CD4-positive, alpha-beta T cell treated with Interleukin-17A for 1 hour (primary cell): ENCODE measurements at regions not wholly inside any gene's neighbourhood (a gene's known extent, or its start where the extent isn't known, plus 50 kb on each side); places are given as distances from the start of the nearest gene placed in this dataset.
"Not testable (repeated sequence)": the region's sequence is repeated elsewhere in the genome, so short reads cannot be mapped to it uniquely, and the experiment has no call there.

Experiments used
- DNase-seq: peaks from one replicate; pipeline ENCODE4 v3.0.0-alpha.2; 2020

DNA sequence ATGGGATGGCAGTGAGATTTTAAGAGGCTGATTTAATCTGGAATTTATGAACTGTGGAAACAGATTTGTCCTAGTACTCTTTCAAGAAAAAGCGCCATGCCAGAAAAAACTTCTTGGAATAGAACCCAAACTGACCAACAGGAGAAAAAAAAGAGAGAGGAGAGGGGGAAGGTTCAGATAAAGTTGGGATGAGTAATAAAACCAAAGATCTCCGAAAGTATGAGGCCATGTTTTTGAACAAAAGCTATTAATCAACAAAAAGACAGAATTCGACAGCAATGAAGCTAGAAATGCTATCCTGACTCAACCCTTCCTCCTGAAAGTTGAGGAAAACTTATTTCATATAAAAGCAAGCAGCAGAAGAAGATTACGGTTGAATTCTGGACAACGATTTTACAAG, 135.5 kb downstream of the CEMIP2 start:
- DNase-seq = no peak

- no peak for DNase-seq
Observed at GRCh38 chr9:71630377-71630995, 137.8 kb downstream of the CEMIP2 start.

DNA sequence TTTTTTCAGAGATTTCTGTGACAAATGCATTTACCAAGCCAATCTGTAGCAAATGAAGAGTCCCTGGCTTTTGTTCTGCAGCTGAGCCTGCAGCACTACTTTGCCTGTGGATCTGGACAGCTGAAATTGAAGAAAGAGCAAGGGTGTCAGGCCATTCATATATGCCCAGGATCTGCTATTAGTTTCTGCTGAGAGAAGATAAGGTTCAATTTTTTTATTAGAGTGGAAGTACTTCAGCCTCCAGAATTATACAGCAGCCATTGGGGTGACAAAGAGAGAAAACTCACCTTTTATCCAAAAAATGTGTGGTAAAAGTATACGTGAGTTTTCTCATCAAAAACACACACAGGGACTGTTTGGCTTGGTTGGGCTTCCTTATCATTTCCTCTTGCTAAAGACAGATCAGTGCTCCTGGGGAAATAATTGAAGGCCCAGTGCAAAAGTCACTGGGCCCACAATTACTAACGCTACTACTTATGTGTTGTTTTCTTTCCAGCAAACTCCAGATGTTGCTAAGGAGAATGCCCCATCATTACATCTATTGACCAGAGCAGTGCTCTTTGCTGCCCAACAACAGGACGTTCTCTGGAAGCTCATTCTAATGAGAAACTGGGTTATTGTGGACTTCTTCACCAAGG, 138.6 kb downstream of the CEMIP2 start:
- no peak for DNase-seq

DNA sequence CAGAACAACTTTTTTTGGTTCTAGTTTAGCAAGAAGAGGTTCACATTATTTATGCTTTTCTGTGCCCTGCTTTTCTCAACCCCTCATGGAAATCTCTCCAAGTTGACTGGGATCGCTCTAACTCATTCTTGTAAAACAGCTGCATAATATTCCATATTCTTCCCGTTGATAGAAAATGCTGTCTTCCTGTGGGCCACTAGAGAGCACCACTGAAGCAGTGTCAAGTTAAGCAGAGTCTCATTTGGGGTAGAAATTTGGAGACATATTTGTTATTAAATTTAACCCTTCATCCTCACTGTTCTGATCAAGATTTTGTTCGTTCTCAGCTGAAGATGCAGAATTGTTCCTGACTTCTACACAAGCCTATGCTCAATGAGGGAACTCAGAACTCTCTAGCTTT, 140.1 kb downstream of the CEMIP2 start:
- DNase-seq = peak; percentile 45

- no peak for DNase-seq
Observed at GRCh38 chr9:71627537-71627936, 140.8 kb downstream of the CEMIP2 start.

GRCh38 chr9:71626395-71626794, 141.9 kb downstream of the CEMIP2 start:
- no peak for DNase-seq

- DNase-seq = no peak
Observed at GRCh38 chr9:71624728-71625127, 143.6 kb downstream of the CEMIP2 start.

DNA sequence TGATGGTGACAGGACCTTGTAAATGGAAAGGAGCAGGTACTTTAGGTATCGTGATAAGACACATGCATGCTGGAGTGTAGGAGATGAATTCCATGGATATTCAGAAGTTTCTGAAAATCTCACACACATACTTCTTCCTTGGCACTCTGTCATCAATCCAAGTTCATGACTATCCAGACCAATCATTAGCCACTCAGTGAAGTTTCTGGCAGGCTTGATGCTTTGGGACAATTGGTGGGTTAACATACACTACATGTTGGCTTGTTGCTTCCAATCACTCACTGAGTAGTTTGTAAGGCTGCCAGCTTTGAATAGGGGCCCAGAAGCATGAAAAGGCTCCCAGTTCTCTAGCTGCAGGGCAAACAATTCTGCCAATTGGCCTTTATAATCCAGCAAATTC, 147.6 kb downstream of the CEMIP2 start:
- no peak for DNase-seq

DNA sequence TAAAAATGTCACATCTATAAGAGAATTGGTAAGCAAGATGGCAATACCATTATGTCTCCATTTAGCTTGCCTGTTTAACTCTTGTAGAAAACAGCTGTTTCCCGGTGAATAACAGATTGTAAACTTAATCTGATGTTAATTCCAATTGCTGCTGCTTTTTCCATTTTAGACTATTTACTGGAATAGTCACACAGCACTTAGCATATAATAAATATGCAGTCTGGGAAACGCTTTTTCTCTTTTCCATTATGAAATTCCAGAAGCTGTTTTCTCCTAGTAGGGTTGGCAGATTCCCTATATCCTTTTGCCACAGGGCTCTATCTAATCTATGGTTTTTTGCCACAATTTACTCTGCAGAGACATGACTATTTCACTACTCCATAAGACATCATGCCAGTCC, 148.0 kb downstream of the CEMIP2 start:
- DNase-seq = no peak

GRCh38 chr9:71619926-71620325, 148.4 kb downstream of the CEMIP2 start:
- no peak for DNase-seq

DNA sequence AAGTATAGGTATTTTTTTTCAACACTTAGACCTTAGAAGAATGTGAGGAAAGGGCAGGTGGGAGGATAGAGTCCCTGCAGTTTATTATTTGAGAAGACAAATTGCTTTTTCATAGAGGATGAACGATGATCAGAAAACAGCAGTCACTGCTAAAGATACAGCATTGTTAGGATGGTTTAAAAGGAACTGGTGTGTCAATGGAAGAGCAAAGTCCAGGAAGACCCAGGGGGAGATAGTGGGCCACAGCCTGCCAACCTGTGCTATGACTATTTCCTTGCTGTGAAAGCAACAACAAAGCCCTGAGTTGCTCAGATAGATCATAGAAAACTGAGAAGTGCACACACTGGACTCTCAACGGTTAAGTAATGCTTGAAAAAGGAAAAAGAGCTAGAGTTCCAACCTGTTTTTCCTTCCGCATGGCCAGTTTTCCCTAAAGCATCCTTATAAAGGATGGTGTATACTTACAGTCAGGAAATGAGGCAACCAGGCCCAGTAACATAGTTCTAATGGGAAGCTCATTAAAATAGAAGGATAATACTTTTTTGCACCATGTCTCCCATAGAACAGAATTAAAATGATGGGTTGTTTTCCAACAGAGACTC, 153.8 kb downstream of the CEMIP2 start:
- no peak for DNase-seq

DNA sequence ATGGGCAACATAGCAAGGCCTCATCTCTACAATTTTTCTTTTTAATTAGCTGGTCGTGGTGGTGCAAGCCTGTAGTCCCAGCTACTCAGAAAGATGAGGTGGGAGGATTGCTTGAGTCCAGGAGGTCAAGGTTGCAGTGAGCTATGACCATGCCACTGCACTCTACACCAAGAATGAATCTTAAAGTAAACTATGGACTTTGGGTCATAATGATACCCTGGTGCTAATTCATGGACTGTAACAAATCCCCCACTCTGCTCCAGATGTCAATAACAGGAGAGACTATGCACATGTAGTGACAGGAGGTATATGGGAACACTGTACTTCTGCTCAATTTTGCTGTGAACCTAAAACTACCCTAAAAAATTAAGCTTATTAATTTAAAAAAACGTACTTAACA, 155.4 kb downstream of the CEMIP2 start:
- DNase-seq = no peak

DNA sequence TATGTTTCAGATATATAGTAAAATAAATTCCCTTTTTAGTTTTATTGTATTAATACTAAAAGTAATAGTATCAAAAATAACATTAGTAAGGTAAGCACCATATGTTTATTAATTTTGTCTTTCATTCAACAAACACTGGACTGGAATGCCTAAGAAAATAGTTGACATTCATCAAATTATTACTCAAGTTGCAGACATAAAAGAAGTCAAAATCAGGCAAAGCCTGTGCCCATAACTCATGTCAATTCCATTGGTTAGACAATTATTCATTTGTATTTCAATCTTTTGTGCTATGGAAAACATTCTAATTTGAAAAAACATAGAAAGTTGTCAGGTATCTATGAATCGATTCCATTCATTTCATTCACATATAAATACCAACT, 158.9 kb downstream of the CEMIP2 start:
- no peak for DNase-seq

- DNase-seq = no peak
Observed at GRCh38 chr9:71608825-71609447, 159.4 kb downstream of the CEMIP2 start.

GRCh38 chr9:71608021-71608420, 160.3 kb downstream of the CEMIP2 start:
- no peak for DNase-seq

DNA sequence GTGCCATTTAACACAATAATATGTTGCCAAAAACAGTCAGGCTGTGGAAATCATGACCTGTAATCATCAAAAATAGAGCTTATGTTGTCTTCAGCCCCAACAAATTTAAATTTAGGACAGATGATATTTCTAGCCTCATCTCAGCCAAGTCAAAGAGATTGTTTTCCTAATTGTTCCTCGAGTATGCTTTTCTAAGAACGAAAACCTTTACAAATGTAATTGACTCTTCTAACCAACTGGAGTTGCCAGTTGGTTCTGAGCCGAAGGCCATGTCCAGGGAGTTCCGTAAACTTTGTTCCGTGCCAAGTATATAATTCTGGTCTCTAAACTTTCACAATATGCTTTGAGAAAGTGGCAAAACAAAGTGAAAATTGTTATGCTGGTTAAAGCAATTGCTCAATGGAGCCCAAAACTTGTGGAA, 160.8 kb downstream of the CEMIP2 start:
- no peak for DNase-seq

DNA sequence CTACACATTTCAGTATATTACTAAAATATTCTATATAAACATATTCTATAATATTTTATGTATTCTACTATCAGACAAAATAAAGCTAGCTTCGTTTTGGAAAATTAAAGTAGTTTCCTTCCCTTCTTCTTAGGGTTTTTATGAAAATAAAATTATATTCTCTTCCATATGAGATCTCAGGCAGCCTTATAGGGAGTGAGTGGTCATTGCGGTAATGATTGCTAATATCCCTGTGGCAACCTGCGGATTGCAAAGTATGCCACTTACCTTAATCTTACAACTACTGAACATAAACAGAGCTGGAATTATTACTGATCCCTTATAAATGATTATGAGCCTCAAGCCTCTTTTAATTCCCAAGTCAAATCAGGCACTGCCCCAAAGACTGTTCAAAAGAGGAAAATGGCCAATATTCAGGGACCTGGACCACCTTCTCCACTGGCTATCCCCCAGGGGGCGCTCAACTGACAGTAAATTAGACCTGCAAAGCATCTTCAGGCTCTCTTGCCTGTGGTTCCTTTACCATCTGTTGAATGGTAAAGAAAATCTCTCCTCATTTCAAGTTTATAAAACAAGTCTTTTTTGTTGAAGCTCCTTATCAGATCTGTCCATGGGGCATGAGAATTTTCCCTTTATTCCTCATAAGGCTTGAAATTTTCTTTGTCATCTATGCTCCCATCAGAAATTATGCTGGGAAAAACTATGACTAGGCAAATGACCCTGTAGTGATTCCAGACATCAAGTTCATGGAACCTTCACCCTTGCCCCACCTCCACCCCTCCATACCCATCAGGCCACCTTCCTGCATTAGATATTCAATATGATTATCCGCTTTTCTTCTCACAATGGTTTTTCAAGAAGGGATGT, 163.9 kb downstream of the CEMIP2 start:
- peak; percentile 81 for DNase-seq

- DNase-seq = no peak
Observed at GRCh38 chr9:71602652-71603051, 165.7 kb downstream of the CEMIP2 start.

DNA sequence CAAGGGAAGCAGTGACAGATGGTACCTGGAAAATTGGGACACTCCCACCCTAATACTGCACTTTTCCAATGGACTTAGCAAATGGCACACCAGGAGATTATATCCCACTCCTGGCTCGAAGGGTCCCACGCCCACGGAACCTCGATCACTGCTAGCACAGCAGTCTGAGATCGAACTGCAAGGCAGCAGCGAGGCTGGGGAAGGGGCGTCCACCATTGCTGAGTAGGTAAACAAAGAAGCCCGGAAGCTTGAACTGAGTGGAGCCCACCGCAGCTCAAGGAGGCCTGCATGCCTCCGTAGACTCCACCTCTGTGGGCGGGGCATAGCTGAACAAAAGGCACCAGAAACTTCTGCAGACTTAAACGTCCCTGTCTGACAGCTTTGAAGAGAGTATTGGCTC, 172.6 kb downstream of the CEMIP2 start:
- DNase-seq = not testable (repeated sequence)

- DNase-seq = no peak
Observed at GRCh38 chr9:71594541-71594940, 173.8 kb downstream of the CEMIP2 start.

- DNase-seq = no peak
Observed at GRCh38 chr9:71592400-71592799, 175.9 kb downstream of the CEMIP2 start.

GRCh38 chr9:71590362-71590761, 178.0 kb downstream of the CEMIP2 start:
- DNase-seq = no peak

DNA sequence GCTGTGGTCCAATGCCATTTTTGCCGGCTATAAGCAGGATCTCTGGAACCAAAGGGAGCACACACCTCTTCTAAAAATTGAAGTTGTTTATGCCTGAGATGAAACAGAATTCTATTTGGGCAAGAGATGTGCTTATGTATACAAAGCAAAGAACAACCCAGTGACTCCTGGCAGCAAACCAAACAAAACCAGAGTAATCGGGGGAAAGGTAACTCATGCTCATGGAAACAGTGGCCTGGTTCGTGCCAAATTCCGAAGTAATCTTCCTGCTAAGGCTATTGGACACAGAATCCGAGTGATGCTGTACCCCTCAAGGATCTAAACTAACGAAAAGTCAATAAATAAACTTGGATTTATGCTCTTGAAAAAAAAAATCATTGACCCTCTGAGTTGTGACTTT, 178.7 kb downstream of the CEMIP2 start:
- no peak for DNase-seq
